GM10248 (cell line): ENCODE measurements at regions not wholly inside any gene's neighbourhood (a gene's known extent, or its start where the extent isn't known, plus 50 kb on each side); places are given as distances from the start of the nearest gene placed in this dataset.
"Not testable (repeated sequence)": the region's sequence is repeated elsewhere in the genome, so short reads cannot be mapped to it uniquely, and the experiment has no call there.

Experiments
- CTCF ChIA-PET: fragments of 300-600 bp; sonication (Branson Sonifier 250); formaldehyde crosslinking; extraction: SDS; loops from one replicate; lab custom pipeline; 2021; ENCODE audit warnings: antibody characterized with exemption; lab: Yijun Ruan, JAX
- POLR2A ChIA-PET: fragments of 350-650 bp; sonication (Branson Sonifier 250); formaldehyde crosslinking; extraction: SDS; loops from one replicate; lab custom pipeline; 2020; ENCODE audit warnings: antibody characterized with exemption; lab: Yijun Ruan, JAX
- DNase-seq: peaks from one replicate; pipeline ENCODE4 v3.0.0; 2012; ENCODE audit errors: extremely low spot score
- CTCF ChIP-seq: IDR thresholded peaks from 2 replicates; pipeline ENCODE4 v1.5.1; 2012; ENCODE audit warnings: mild to moderate bottlenecking, low read depth; ENCODE audit errors: extremely low read depth, missing control alignments, control extremely low read depth

GRCh38 chr13:37476874-37477273, 121.7 kb downstream of the POSTN start:
- TF ChIP-seq CTCF = no peak
- DNase-seq = no peak
- POLR2A ChIA-PET = no interaction called here
- CTCF ChIA-PET = no interaction called here

DNA sequence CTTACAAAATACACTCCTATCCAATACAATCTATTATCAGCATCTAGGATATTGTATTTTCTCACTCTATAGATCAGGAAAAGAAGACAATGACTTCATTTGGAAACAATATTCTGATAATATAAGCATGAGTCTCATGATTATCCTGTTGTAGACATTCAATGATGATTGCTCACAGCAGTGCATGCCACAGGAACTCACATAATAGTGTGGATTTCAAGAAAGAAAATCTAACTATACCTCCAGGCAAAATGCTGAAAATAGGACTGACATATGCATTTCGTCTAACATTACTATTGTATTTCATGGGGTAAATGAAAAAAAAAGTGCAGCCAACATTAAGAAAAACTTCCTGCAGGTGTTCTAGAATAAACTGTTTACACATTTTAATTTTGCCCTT, 122.6 kb downstream of the POSTN start:
- TF ChIP-seq CTCF = no peak
- DNase-seq = no peak
- ChIA-PET POLR2A (no interaction called here), CTCF (no interaction called here)

GRCh38 chr13:37475151-37475550, 123.4 kb downstream of the POSTN start:
- CTCF ChIA-PET = interaction anchor here (1.1 to 1.4 kb wide), 2 partner anchors 26 to 44 kb away, joined by 3 read pairs; no protein-coding TSS in a partner anchor
- DNase-seq = no peak
- TF ChIP-seq CTCF = no peak
- POLR2A ChIA-PET = no interaction called here

DNA sequence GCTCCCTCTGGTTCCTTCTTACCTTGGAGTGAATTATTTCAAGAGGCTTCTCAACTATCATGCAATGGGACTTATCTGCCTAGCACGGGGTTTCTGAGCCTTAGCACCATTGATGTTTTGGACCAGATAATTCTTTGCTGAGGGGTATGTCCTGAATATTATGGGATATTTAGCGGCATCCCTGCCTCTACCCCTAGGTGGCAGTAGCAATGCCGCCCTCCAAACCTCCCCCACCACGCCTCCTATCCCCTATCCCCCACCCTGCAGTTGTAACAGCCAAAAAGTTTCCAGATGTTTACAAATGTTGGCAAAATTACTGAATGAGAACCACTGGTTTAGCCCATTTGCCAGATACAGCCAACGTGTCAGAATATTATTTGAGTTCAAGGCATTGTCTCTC, 125.5 kb downstream of the POSTN start:
- TF ChIP-seq CTCF = no peak
- ChIA-PET POLR2A (no interaction called here), CTCF (no interaction called here)
- no peak for DNase-seq

GRCh38 chr13:37472266-37472665, 126.3 kb downstream of the POSTN start:
- DNase-seq, POLR2A ChIA-PET, CTCF ChIA-PET: not testable (repeated sequence)

DNA sequence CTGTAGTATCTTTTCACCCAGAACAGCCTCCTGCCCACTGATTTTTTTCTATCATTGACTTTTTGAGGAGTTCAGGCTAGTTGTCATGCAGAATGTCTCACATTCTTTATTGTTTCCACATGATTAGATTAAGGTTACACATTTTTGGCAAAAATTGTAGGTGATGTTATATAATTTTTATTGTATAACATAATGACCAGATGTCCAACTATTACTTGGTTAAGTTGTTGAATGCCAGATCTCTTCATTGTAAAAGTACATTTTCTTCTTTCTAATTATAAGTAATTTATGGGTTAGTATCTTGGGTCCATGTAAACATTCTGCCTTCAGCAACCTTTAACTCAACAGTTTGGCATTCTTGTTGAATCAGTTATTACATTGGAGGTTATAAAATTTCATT, 138.4 kb downstream of the POSTN start:
- no peak for TF ChIP-seq CTCF
- DNase-seq = no peak
- ChIA-PET POLR2A (no interaction called here), CTCF (no interaction called here)

DNA sequence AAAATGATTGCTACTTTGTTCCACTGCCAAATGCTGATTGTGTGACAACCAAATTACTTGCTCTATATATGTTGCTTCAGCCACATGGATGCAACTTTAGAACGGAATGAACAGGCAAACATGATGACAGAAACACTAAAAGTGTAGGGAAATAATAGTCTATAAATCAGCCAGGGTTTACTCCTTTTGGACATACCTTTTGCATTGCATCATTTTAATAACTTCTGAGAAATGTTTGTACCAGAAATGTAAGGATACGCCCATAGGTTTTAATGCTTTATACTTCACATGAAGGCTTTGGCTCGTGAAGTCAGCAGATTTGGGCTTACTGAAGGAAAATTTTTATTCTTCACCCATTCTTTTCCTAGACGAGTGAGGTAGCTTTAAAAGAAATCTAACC, 141.0 kb downstream of the POSTN start:
- ChIA-PET CTCF (no interaction called here), POLR2A (no interaction called here)
- no peak for TF ChIP-seq CTCF
- no peak for DNase-seq
